ENCODE measurements at regions not wholly inside any gene's neighbourhood (a gene's known extent, or its start where the extent isn't known, plus 50 kb on each side); places are given as distances from the start of the nearest gene placed in this dataset.

DNA sequence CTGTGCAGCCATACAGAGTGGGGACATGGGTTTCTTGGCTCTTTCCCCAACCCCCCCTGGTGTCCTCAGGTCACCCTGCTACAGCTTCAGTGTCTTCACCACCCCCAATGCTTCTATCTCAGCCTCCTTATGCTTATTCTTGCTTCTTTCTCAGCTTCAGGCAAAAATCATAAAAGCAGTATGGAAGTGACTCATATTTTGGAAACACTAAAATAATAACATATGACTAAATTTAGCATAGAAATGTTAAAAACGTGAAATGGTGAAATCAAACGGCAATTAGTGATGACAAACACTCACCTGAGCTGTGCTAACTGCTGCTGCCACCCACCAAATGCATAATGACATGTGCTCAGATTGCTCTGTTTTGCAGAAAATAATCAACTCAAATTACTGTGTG is 475.2 kb upstream of the EPHA3 start:
- Mint-ChIP-seq H3K27me3 (ENCODE audit: low read depth in 3 of 3) (peaks cover 0 to 2% (median 0%) of the 10 kb centered on the region in 3 donors), H3K4me1 (no peaks in the 10 kb centered on the region), H3K27ac (no peak overlapping the region), H3K4me3 (no peak overlapping the region), H3K9me3 (peaks cover 9 to 64% (median 27%) of the 10 kb centered on the region in 6 donors), H3K36me3 (peaks cover 0 to 7% (median 0%) of the 10 kb centered on the region in 3 donors)
- no peak for DNase-seq

DNA sequence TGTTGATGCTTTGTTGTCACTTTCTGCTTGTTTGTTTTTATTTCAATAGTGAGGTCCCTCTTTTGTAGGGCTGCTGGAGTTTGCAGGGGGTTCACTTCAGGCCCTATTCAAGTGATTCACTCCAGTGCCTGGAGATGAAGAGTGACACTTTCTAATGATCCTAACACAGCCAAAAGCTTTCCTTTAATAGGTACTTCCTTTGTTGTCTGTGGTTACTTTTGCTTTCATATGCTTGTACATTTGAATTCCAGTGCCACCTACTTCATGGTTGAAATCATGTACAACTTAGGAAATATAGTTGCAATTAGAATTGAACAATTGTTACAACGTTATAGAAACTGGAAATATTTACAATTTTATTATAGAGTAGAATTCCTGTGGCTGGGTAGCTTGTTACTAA is 466.8 kb upstream of the EPHA3 start:
- Mint-ChIP-seq H3K36me3 (peaks cover 0 to 4% (median 0%) of the 10 kb centered on the region in 3 donors), H3K4me1 (no peaks in the 10 kb centered on the region), H3K4me3 (no peak overlapping the region), H3K9me3 (peaks cover 9 to 73% (median 36%) of the 10 kb centered on the region in 6 donors), H3K27ac (no peak overlapping the region), H3K27me3 (ENCODE audit: low read depth in 3 of 3) (no peaks in the 10 kb centered on the region)
- no peak for DNase-seq

DNA sequence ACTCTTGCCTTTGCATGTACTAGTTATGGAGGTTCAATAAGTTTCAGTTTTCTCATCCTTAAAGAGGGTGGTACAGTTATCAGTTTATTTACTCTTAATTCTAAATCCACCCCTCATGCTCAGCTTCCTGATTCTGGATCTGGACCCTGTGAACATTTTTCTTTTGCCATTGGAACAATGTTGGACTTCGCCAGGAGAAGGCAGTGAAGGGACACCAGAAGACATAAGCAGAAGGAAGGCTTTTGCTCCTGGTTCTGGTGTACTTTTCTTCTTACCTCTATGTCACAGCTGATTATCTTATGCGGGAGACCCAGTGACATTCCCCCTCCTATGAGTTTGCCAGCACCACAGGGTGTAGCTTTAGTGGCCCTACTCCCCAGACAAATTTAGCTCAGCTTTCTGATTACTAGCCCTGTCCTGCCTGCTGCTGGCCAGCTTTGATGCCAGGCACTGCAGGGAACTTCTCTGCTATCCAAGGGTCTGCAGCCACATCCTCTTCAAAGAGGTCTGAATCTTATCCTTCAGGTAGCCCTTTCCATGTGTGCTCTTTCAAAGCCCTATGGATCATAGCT is 466.3 kb upstream of the EPHA3 start:
- H3K27me3 Mint-ChIP-seq (ENCODE audit: low read depth in 3 of 3) = no peaks in the 10 kb centered on the region
- peaks cover 9 to 70% (median 34%) of the 10 kb centered on the region in 6 donors for H3K9me3 Mint-ChIP-seq
- H3K4me3 Mint-ChIP-seq = no peak overlapping the region
- H3K27ac Mint-ChIP-seq = no peak overlapping the region
- H3K36me3 Mint-ChIP-seq = peaks cover 0 to 4% (median 0%) of the 10 kb centered on the region in 3 donors
- no peaks in the 10 kb centered on the region for H3K4me1 Mint-ChIP-seq
- no peak for DNase-seq

DNA sequence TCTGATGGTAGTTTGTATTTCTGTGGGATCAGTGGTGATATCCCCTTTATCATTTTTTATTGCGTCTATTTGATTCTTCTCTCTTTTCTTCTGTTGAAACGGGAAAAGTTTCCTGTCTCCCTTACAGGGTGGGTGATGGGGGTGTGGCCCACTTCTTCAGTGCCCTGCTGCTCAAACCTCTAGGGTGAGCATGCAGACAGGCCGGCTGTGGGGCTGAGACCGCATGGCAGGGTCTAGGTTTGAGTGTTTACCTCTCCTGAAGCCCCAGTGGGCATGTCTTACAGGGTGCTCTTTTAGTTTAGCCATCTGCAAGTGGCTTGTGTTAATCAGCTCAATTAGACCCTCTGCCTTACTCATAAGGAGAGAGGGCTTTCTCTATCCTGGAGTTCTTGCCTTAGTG is 450.0 kb upstream of the EPHA3 start:
- Mint-ChIP-seq H3K36me3 (no peaks in the 10 kb centered on the region), H3K4me1 (no peaks in the 10 kb centered on the region), H3K9me3 (peaks cover 2 to 23% (median 10%) of the 10 kb centered on the region in 6 donors), H3K27me3 (ENCODE audit: low read depth in 3 of 3) (peaks cover 0 to 1% (median 0%) of the 10 kb centered on the region in 3 donors), H3K27ac (no peak overlapping the region), H3K4me3 (no peak overlapping the region)
- DNase-seq = no peak

DNA sequence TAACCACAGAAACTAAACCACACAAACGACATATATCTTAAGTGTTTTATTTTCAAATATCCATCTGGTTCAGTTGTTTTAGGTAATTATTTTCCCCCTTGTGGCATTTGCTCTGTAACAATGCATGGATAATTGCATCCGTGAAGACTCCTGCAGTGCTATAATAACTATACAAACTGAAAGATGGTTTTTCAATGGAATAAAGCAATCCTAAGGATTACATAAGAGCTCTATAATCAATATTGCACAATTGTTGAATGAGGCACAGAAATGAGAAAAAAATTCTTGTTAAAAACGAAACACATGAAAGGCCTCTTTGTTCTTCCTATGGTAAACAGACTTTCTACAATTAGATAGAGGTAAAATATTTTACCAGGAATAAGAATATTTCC is 446.0 kb upstream of the EPHA3 start:
- Mint-ChIP-seq H3K27ac (no peak overlapping the region), H3K36me3 (no peaks in the 10 kb centered on the region), H3K4me1 (no peaks in the 10 kb centered on the region), H3K4me3 (no peak overlapping the region), H3K27me3 (ENCODE audit: low read depth in 3 of 3) (peaks cover 0 to 1% (median 0%) of the 10 kb centered on the region in 3 donors), H3K9me3 (peaks cover 10 to 36% (median 17%) of the 10 kb centered on the region in 6 donors)
- DNase-seq = no peak

DNA sequence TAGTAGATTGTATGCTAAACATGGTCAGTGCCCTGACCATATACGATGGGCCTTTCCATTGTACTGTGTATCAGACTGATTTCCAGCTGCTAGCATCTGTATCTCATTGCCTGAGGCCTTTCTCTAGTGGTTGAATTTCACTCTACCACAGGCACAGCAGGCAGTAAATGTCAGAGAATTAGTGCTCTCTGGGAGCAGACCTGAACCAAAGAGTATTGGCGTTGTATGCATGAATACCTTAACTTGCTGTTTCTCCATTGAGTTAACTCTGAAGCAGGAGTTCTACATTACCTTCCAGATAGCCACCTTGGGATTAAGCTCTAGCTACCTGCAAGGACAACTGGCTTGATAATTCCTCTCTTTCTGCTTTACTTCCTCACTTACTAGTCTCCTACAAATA is 439.2 kb upstream of the EPHA3 start:
- DNase-seq = no peak
- Mint-ChIP-seq H3K4me3 (no peak overlapping the region), H3K27me3 (ENCODE audit: low read depth in 3 of 3) (peaks cover 0 to 1% (median 1%) of the 10 kb centered on the region in 3 donors), H3K4me1 (no peaks in the 10 kb centered on the region), H3K36me3 (no peaks in the 10 kb centered on the region), H3K27ac (no peak overlapping the region), H3K9me3 (peaks cover 16 to 75% (median 40%) of the 10 kb centered on the region in 6 donors)

DNA sequence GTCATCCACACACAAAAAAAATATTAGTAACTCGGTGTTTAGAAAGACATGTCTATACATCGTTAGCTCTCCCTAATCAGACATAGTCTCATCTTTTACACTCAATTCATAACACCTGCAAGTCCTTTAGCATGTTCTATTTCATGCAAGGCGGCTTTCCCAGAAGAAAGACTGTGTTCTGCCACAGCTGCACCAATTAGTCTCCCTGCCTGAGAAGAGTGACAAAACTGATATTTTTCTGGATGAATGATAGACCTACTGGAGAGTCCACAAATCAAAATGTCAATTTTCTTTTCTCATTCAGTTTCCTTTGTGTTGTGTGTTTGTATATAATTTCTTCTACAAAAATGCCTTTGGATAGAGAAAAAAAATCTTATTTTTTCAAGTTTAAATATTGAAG is 435.8 kb upstream of the EPHA3 start:
- no peak overlapping the region for H3K27ac Mint-ChIP-seq
- H3K4me3 Mint-ChIP-seq = no peak overlapping the region
- H3K27me3 Mint-ChIP-seq (ENCODE audit: low read depth in 3 of 3) = peaks cover 0 to 1% (median 0%) of the 10 kb centered on the region in 3 donors
- H3K4me1 Mint-ChIP-seq = no peaks in the 10 kb centered on the region
- H3K9me3 Mint-ChIP-seq = peaks cover 8 to 55% (median 35%) of the 10 kb centered on the region in 6 donors
- H3K36me3 Mint-ChIP-seq = no peaks in the 10 kb centered on the region
- no peak for DNase-seq

DNA sequence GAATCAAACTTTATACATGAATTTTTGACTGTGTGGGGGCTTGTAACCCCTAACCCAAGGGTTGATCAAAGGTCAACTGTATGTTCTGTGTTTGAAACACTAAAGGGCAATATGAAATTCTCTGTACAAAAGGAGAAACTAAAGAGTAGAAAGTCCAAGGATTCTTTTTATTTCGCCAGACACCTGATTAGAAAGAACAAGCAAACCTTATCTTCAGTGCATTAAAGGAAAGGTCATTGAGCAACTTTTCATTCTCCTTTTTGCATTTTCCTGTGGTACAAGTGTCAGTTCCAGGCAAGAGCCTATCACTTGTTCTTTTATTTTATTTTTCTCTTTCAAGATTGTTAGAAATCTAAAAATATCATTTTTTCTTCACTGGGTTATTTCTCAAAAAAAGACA is 430.1 kb upstream of the EPHA3 start:
- peaks cover 0 to 2% (median 1%) of the 10 kb centered on the region in 3 donors for H3K27me3 Mint-ChIP-seq (ENCODE audit: low read depth in 3 of 3)
- H3K27ac Mint-ChIP-seq = no peak overlapping the region
- no peak for DNase-seq
- no peaks in the 10 kb centered on the region for H3K4me1 Mint-ChIP-seq
- peaks cover 9 to 58% (median 26%) of the 10 kb centered on the region in 6 donors for H3K9me3 Mint-ChIP-seq
- H3K36me3 Mint-ChIP-seq = no peaks in the 10 kb centered on the region
- no peak overlapping the region for H3K4me3 Mint-ChIP-seq

DNA sequence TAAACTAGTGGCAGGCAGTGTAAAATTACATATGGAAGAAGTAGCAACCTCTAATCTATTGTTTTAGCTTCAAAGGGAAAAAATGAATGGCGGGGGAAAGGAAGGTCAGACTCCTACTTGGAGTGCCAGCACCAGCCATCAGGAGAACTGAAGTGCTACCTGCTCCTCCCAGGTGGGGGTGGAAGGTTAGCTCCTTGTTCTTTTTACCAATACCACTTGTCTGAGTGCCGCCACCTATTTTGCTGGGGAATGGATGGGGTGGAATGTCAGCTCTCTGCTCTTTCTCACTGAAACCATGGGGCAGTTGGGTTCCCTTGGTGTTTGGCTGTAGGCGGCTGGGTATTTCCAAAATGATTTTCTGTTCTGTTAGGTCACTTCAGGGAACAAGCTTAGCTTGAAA is 428.7 kb upstream of the EPHA3 start:
- H3K4me1 Mint-ChIP-seq = no peaks in the 10 kb centered on the region
- DNase-seq = no peak
- no peak overlapping the region for H3K4me3 Mint-ChIP-seq
- H3K27me3 Mint-ChIP-seq (ENCODE audit: low read depth in 3 of 3) = peaks cover 0 to 2% (median 0%) of the 10 kb centered on the region in 3 donors
- peaks cover 7 to 50% (median 25%) of the 10 kb centered on the region in 6 donors for H3K9me3 Mint-ChIP-seq
- no peaks in the 10 kb centered on the region for H3K36me3 Mint-ChIP-seq
- H3K27ac Mint-ChIP-seq = no peak overlapping the region

DNA sequence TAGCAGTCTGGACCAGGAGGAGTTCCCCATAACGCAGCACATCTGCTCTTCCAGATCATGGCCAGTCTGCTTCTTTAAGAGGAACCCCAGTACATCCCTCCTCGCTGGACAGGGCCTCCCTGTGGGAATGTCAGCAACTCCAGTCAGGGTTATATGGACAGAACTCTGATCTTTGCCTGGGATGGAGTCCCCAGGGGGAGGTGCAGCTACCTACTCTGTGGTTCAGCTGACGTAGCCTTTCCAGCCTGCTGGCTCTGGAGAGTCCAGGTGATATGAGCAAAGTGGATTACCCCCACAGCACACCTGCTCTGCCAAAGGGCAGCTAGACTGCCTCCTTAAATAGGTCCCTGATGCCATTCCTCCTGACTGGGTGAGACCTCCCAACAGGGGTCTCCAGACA is 417.1 kb upstream of the EPHA3 start:
- H3K9me3 Mint-ChIP-seq = peaks cover 18 to 54% (median 37%) of the 10 kb centered on the region in 6 donors
- H3K36me3 Mint-ChIP-seq = no peaks in the 10 kb centered on the region
- no peak for DNase-seq
- H3K27me3 Mint-ChIP-seq (ENCODE audit: low read depth in 3 of 3) = peaks cover 0 to 4% (median 0%) of the 10 kb centered on the region in 3 donors
- no peak overlapping the region for H3K27ac Mint-ChIP-seq
- H3K4me3 Mint-ChIP-seq = no peak overlapping the region
- no peaks in the 10 kb centered on the region for H3K4me1 Mint-ChIP-seq

DNA sequence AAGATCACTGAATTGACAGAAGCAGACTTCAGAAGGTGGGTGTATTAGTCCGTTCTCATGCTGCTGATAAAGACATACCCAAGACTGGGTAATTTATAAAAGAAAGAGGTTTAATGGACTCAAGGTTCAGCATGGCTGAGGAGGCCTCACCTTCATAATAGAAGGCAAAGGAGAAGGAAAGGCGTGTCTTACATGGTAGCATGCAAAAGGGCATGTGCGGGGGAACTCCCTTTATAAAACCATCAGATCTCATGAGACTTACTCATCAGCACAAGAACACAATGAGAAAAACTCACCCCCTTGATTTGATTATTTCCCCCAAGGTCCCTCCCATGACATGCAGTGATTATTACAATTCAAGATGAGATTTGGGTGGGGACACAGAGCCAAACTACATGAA is 416.3 kb upstream of the EPHA3 start:
- peaks cover 21 to 59% (median 41%) of the 10 kb centered on the region in 6 donors for H3K9me3 Mint-ChIP-seq
- H3K27me3 Mint-ChIP-seq (ENCODE audit: low read depth in 3 of 3) = peaks cover 0 to 4% (median 0%) of the 10 kb centered on the region in 3 donors
- H3K4me1 Mint-ChIP-seq = no peaks in the 10 kb centered on the region
- H3K36me3 Mint-ChIP-seq = no peaks in the 10 kb centered on the region
- DNase-seq = no peak
- H3K4me3 Mint-ChIP-seq = no peak overlapping the region
- H3K27ac Mint-ChIP-seq = no peak overlapping the region

DNA sequence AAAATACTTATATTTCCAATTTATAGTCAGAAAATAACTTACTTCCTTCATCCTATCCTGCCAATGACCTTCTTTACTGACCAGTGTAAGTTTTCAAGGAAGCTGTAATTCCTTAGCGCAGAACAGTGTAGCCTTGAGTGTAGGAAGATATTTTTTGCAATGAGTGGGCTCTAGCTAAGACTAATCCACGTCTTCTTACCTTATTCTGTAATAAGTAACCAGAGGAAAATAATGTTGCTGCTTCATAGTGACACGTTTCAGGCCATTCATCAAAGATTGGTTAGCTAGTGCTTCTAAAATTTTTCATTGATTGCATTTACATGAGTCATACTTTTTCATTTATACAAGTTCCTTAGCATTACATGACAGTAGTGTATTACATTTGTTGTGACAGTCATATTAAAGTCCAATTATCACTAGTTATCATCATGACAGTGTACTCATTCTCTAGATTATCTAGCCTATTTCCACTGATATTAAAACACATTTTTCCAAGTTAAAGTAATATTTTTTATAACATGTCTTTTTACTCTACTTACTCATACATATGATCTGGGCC is 403.8 kb upstream of the EPHA3 start:
- Mint-ChIP-seq H3K27me3 (ENCODE audit: low read depth in 3 of 3) (peaks cover 0 to 2% (median 0%) of the 10 kb centered on the region in 3 donors), H3K4me1 (no peaks in the 10 kb centered on the region), H3K9me3 (peaks cover 9 to 47% (median 24%) of the 10 kb centered on the region in 6 donors), H3K36me3 (no peaks in the 10 kb centered on the region), H3K4me3 (no peak overlapping the region), H3K27ac (no peak overlapping the region)
- no peak for DNase-seq

DNA sequence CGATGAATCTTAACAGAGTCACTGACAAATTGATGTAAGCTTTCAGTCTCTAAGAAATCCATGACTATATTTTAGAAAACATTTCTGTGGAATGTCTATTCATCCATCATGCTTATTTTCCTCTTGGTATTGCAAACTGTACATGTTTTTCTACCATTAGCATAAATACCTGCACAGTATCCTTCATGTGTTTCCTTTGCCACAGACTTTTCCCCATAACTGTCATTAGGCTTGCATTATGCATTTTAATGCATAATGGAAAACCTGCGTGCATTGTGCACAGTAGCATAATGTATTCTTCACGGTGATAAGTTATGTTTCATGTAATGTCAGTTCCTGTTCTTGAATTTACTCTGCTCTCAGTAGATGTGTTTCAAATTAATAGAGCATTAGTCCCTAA is 403.1 kb upstream of the EPHA3 start:
- H3K27ac Mint-ChIP-seq = no peak overlapping the region
- peaks cover 0 to 2% (median 0%) of the 10 kb centered on the region in 3 donors for H3K27me3 Mint-ChIP-seq (ENCODE audit: low read depth in 3 of 3)
- H3K4me3 Mint-ChIP-seq = no peak overlapping the region
- H3K4me1 Mint-ChIP-seq = no peaks in the 10 kb centered on the region
- no peaks in the 10 kb centered on the region for H3K36me3 Mint-ChIP-seq
- DNase-seq = no peak
- peaks cover 9 to 53% (median 28%) of the 10 kb centered on the region in 6 donors for H3K9me3 Mint-ChIP-seq

DNA sequence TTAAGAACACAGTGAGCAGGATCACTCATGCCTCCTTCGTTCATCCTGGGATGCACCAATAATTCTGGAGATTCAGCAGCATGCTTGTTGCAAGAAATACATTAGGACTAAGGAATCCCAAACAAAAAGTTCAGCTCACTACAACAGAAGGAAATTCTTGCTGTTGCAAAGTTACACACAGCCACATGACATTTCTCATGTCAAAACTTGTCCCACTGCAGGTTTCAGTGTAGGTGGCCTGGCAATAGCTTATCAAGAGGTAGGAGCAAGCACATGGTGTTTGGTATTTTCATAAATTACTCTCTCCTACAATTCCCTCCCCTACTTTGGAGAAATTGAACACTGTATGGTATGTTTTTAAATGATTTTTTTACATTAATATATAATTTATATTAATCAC is 399.6 kb upstream of the EPHA3 start:
- Mint-ChIP-seq H3K27me3 (ENCODE audit: low read depth in 3 of 3) (no peaks in the 10 kb centered on the region), H3K36me3 (peaks cover 0 to 5% (median 0%) of the 10 kb centered on the region in 3 donors), H3K4me1 (no peaks in the 10 kb centered on the region), H3K27ac (no peak overlapping the region), H3K9me3 (peaks cover 12 to 48% (median 31%) of the 10 kb centered on the region in 6 donors), H3K4me3 (no peak overlapping the region)
- no peak for DNase-seq

DNA sequence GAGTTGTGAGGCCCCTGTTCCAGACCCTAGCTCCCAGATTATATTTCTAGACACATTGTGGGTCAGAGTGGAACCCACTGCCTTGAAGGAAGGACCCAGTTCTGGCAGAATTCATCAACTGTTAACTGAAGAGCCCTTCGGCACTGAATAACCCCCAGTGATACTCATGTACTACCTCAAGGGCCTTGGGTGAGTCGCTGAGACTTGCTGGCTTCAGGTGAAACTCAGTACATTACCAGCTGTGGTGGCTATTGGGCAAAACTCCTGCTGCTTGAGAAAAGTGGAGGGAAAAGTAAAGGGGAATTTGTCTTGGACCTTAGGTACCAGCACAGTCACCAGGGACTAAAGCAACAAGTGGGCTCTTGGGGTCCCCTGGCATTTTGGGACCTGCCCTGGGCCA is 394.9 kb upstream of the EPHA3 start:
- Mint-ChIP-seq H3K4me1 (no peaks in the 10 kb centered on the region), H3K9me3 (peaks cover 10 to 61% (median 39%) of the 10 kb centered on the region in 6 donors), H3K27ac (no peak overlapping the region), H3K36me3 (peaks cover 0 to 8% (median 0%) of the 10 kb centered on the region in 3 donors), H3K4me3 (no peak overlapping the region), H3K27me3 (ENCODE audit: low read depth in 3 of 3) (no peaks in the 10 kb centered on the region)
- DNase-seq = no peak

All from immature natural killer cell (primary cell).